NCI-H82 (cell line): ENCODE measurements at regions not wholly inside any gene's neighbourhood (a gene's known extent, or its start where the extent isn't known, plus 50 kb on each side); places are given as distances from the start of the nearest gene placed in this dataset.
A peak's percentile ranks its signal among the peaks of the same experiment; 100 is the strongest.

Experiments
- DNase-seq: peaks from one replicate; lab custom pipeline; 2025; lab: John Stamatoyannopoulos, UW

DNA sequence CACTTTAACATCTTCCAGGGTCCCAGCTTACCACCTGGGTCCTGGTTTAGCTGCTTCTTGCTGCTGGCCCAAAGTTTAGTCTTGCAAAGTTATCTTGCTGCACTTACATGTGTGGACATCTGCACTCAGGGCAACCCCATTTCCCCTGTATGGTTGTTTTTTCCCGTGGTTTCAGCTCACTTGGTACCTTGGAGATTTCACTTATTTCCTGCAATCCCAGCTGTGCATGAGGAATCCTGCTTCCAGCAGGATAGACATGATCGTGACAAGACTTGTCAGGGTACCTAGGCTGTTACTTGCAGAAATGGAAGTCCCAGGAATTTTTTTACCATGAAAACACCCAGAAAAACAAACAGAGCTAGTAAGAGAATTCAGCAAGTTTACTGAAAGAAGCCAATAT is 95.9 kb upstream of the LEP start:
- DNase-seq, result no peak

GRCh38 chr7:128146052-128146451 is 95.0 kb upstream of the LEP start:
- no peak for DNase-seq

DNA sequence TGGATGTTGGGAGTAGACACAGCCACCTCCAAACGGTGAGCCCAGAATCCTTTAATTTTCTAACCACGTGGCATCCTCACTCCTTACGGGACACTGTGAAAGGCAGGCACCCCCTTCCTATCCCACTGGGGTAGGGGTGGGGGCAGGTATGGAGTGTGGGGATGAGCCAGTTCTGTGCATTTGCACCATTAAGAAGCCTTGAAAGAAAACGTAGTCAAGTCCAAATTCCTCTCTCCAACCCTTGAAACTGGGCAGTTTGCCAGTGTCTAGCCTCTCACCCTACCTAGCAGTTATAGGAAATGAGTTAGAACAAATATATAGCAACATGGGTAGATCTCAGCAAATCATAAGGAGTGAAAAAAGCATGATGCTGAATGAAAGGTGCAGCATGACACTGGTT is 92.4 kb upstream of the LEP start:
- no peak for DNase-seq

DNA sequence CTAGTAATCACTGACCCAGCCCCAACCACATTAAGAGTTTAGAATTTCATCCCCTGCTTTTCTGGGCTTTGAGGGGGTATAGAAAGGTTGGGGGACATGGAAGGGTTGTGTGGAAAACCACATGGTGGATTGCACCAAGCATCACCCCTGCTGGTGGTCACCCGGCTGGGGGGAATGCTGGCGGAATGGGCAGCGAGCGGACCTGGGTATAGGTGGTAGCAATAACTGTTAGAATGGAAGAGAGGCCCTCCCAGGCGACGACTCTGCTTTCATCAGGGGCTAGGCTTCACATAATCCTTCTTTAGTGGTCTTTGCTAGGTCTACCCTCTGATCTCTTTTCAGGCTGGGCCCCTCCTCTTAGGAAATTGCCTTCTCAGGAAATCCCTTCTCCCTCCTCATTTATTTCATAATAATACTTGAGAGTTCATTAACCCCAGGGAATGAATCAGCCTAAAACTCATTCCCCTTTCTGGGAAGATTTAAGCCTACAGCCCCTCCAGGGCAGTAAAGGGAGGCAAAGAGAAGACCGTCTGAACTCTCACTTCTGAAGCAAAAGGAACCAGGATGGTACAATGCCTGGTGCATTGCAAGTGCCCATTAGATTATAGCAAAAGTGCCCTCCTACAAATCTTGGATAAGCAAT is 90.7 kb upstream of the LEP start:
- no peak for DNase-seq

- DNase-seq, result no peak
These were observed 89.4 kb upstream of the LEP start for GRCh38 chr7:128151635-128152034.

DNA sequence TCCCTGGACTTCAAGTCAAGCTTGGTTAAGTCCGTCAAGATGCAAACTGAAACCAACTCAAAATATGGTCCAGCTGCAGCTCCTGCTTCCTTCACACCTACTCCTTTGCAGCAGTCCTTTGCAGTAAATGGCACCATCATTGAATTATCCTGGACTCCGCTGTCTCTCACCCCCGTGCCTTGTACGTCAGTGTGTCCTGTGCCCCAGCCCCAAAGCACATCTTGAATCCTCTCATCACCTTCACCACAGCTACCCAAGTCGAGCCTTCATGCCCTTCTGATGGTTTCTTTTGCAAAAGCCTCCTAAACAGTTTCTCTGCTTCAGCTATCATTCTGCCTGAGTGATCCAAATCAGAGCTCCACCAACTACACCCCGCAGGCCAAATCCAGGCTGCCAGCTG is 88.4 kb upstream of the LEP start:
- no peak for DNase-seq

- no peak for DNase-seq
These were observed 87.6 kb upstream of the LEP start for GRCh38 chr7:128153436-128153835.

DNA sequence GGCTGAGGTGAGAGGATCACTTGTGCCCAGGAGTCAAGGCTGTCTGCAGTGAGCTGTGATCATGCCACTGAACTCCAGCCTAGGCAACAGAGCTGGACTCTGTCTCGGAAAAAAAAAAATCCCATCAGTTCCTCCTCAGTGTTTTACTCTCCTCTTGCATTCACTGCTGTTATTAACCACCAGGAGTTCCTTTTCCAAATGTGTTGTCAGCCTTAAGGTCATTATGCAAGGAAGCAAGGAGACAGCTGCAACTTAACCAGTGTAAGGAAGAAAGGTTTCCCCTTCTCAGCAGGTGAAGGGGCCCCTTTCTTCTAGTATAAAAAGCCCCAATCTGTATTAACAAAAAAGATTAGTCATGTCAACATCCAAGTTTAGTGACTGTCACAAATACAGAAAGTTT is 86.6 kb upstream of the LEP start:
- DNase-seq, result no peak

- DNase-seq, result no peak
These were observed 85.9 kb upstream of the LEP start for GRCh38 chr7:128155100-128155740.

DNA sequence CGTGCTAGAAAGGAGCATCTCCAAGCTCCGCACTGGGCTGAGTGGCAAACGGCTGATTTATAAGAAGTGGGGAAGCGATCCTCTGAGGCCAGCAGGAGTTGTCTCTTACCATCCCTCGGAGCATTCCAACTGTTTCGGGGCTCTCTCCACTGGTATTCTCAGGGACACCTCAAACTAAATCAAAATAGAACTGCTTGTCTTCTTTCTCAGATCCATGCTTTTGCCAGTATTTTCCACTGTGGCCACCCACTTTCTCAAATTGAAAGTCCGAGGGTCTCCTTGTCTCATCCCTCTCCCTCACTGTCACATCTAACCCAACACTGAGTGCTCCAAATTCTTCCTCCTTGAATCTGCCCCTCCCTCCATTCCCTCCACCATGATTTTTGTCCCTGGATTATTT is 83.2 kb upstream of the LEP start:
- no peak for DNase-seq

DNA sequence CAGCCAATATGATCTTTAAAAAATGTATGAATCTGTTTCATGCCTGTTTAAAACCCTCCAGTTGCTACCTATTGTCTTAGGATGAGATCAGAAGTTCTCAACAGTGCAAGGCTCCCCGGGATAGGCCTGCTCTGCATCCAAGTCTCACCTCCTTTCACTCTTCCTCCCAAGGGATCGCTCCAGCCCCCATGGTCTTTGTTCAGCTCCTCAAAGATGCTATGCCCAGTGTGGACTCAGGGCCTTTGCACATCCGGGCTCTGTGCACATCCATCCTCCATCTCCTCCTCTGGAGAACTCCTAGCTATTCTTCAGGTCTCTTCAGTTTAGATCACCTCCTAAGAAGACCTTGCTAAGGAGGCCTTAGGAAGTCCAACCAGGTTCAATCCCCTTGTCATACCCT is 82.7 kb upstream of the LEP start:
- no peak for DNase-seq

DNA sequence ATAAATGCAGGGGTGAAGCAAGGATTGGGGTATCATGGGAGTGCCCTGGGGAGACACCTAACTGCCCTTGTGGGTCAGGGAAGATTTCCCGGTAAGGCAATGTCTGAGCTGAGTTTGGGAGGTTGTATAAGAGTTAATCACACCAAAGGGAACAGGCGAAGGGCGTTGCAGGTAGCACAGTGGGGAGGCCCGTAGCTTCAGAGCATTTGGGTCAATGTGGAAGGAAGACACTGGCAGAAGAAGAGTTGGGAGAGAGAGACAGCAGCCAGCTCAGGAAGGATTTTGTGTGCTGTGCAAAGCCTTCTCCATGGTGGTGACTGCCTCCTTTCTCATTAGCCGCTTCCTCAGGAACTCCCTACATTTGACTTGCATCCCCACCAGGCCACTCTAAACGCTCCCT is 80.8 kb upstream of the LEP start:
- no peak for DNase-seq

GRCh38 chr7:128161466-128162125 is 79.5 kb upstream of the LEP start:
- DNase-seq, result no peak

DNA sequence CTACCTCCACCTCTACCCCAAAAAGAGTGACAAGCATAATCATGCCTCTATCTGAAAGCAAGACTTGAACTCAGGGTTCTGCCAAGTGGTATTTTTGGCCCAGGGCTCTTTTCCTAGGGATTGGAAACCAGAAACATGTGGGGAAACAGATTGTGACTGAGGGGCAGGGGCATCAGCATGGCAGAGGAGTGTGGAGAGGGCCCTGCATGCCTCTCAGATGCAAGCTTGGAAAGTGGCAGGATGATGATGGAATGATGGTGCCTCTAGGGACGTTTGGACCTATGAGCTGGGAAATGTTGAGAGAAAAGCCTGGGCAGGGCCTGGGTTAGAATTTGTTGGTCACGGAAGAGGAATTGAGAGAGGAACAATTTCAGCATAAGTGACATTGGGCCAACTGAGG is 78.4 kb upstream of the LEP start:
- DNase-seq, result no peak

GRCh38 chr7:128163473-128163872 is 77.6 kb upstream of the LEP start:
- DNase-seq, result no peak

- DNase-seq, result no peak
These were observed 76.8 kb upstream of the LEP start for GRCh38 chr7:128164061-128164954.

DNA sequence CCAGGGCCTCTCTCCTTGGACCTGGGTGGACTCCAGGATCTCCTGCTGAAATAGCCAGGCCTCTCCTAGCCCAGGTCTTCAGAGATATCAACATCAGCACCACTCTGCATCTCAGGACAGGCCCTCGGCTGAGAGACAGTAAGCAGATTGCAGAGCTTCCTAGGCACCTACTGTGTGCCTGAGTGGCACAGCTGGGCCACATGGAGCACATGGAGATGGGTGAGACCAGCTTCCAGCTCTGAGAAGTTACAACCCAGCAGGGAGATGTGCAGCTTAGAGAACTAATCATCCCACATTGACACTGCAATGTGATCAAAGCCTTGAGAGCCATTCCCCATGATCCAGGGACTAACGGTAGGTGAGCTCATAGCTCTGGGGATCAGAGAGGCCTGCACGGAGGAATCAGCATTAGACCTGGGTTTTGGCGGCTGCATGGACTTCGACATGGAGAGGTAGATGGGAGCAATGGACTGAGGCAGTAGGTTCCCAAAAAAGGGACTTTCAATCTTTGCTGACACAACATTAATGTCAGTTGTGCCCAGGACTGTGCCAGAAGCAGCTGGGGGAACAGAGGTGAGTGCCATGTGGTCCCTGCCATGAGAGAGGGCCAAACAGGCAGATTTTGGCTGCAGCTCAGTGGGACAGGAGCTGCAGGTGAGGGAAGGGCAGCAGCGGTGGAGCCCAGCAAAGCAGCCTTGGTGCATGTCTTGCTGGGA is 76.0 kb upstream of the LEP start:
- DNase-seq, result no peak

DNA sequence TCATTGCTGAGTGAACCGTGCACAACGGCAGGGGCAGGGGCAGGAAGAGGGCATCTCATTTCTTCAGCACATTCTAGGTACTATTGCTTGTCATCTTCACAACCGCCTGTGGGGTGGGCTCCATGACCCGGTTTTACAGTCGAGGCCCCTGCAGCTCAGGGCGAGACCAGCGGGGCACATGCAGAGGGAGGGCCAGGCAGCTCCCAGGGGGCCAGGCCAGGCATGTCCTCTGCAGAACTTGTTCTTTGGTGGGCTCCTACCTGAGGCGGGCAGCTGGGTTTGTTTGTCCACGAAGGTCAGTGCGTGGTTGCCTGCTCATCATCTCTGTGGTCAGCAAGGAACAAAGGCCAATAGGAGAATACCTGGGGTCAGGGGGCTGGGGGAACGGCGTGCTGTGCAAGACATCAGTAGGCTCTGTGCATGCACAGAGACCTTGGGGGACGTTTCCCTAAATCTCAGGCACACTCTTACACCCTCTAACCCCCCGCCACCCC is 75.1 kb upstream of the LEP start:
- DNase-seq, result no peak

DNA sequence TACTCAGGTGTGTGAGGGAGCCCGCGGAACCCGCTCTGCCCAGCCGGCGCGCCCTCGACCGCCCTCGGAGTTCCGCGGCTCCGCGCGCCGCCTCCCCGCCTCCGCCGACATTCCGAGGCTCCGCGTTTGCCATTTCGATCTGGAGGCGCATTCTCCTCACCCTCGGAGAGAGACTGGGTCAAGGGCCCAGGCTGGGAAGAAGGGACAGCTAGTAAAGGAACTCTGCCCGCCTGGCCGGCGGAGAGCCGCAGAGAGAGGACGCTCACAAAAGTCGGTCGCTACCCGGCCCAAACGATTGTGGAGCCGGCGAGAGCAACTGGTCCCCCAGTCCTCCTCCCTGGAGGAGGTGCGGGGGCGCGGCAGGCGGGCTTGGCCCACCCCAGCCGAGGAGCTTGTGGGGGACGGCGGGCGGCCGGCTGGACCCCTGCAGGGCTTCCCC is 74.5 kb upstream of the LEP start:
- no peak for DNase-seq

- DNase-seq, result peak; percentile 72
These were observed 73.9 kb upstream of the LEP start for GRCh38 chr7:128167042-128167701.
